ENCODE measurements at regions not wholly inside any gene's neighbourhood (a gene's known extent, or its start where the extent isn't known, plus 50 kb on each side); places are given as distances from the start of the nearest gene placed in this dataset.

GRCh38 chrX:111006116-111006515 lies 89.9 kb upstream of the PAK3 start:
- no peak for TF ChIP-seq CTCF (IDR thresholded peaks at IDR 0.05)
- no peak for TF ChIP-seq POLR2AphosphoS5 (IDR thresholded peaks at IDR 0.05)
- TF ChIP-seq POLR2A (IDR thresholded peaks at IDR 0.05), result no peak
